Activated T-cell treated with anti-CD3 and anti-CD28 coated beads, Interleukin-2, amount 50 U/mL, for 4 hours (primary cell): ENCODE measurements at regions not wholly inside any gene's neighbourhood (a gene's known extent, or its start where the extent isn't known, plus 50 kb on each side); places are given as distances from the start of the nearest gene placed in this dataset.
"Not testable (repeated sequence)": the region's sequence is repeated elsewhere in the genome, so short reads cannot be mapped to it uniquely, and the experiment has no call there.

Experiments used
- ATAC-seq, 2 donors: fragments of 200-7000 bp; cut with Tn5 transposase; one replicate each; pipeline ENCODE4 v1.10.0; 2021
- DNase-seq: peaks from one replicate; pipeline ENCODE4 v3.0.0-alpha.2; 2020
- H3K27me3 Mint-ChIP-seq: one replicate; pipeline ENCODE4 v1.8.0; 2021; ENCODE audit warnings: low read depth, mixed read lengths
- H3K36me3 Mint-ChIP-seq: one replicate; pipeline ENCODE4 v1.8.0; 2022; ENCODE audit warnings: mixed read lengths; ENCODE audit not compliant: insufficient read depth
- H3K4me1 Mint-ChIP-seq: one replicate; pipeline ENCODE4 v1.8.0; 2021; ENCODE audit warnings: low read depth, mixed read lengths
- H3K4me3 Mint-ChIP-seq: one replicate; pipeline ENCODE4 v1.8.0; 2021; ENCODE audit warnings: mild to moderate bottlenecking, moderate library complexity, mixed read lengths
- H3K9me3 Mint-ChIP-seq: one replicate; pipeline ENCODE4 v1.8.0; 2021; ENCODE audit warnings: mixed read lengths

GRCh38 chr10:8305876-8306652 lies 251.6 kb downstream of the GATA3 start:
- no peak for ATAC-seq
- DNase-seq = no peak
- H3K27me3 Mint-ChIP-seq = peaks cover 4% of the 10 kb centered on the region
- H3K4me3 Mint-ChIP-seq = no peak overlapping the region
- peaks cover 4% of the 10 kb centered on the region for H3K4me1 Mint-ChIP-seq
- no peaks in the 10 kb centered on the region for H3K36me3 Mint-ChIP-seq
- H3K9me3 Mint-ChIP-seq = no peaks in the 10 kb centered on the region

- Mint-ChIP-seq H3K4me3 (no peak overlapping the region), H3K27me3 (peaks cover 4% of the 10 kb centered on the region), H3K4me1 (peaks cover 5% of the 10 kb centered on the region), H3K9me3 (no peaks in the 10 kb centered on the region), H3K36me3 (no peaks in the 10 kb centered on the region)
- no peak for DNase-seq
- peak in 1 of 2 donors; percentile 14 for ATAC-seq
Measured at GRCh38 chr10:8306685-8307364, 252.3 kb downstream of the GATA3 start.

DNA sequence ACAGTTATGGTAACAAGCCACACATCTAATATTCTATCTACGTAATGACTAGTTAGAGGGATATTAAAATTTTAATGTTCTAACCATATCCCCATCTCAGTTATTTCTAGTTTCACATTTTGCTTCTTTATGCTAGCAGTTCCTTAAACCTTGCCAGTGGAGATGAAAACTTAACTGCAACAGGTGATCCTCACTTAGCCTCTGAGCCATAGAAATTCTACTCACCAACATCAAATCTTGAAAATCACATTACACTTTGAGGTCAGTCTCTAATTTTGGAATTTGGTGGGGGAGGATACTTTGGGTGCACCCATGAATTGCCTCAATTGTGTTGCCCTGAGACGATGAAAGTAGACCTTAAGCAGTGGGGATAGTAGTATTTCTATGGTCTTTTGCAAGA lies 256.4 kb downstream of the GATA3 start:
- ATAC-seq (no peak), DNase-seq (no peak)
- no peak overlapping the region for H3K4me3 Mint-ChIP-seq
- no peaks in the 10 kb centered on the region for H3K9me3 Mint-ChIP-seq
- H3K4me1 Mint-ChIP-seq = peaks cover 14% of the 10 kb centered on the region
- no peaks in the 10 kb centered on the region for H3K27me3 Mint-ChIP-seq
- no peaks in the 10 kb centered on the region for H3K36me3 Mint-ChIP-seq

- Mint-ChIP-seq H3K36me3 (no peaks in the 10 kb centered on the region), H3K4me1 (peaks cover 17% of the 10 kb centered on the region), H3K27me3 (no peaks in the 10 kb centered on the region), H3K9me3 (no peaks in the 10 kb centered on the region), H3K4me3 (no peak overlapping the region)
- DNase-seq (no peak), ATAC-seq (no peak)
Measured at GRCh38 chr10:8311526-8312070, 257.1 kb downstream of the GATA3 start.

DNA sequence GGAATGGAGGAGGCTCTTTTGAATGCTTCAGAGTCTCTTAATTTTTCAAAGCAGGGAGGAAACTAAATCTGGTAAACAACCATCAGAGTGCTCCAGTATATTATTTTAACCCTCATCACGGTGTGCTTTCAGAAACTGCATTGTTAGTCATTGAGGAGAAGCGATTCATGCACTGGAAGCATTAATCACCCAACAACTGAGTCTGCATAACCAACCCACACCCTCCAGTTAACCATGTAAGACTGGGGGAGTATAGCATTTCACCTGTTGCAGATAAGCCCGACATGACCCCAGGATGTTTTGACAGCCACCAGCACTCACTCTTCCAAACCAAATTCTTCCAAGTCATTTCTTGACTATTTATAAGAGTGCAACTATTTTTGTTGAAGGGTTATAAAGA lies 257.6 kb downstream of the GATA3 start:
- Mint-ChIP-seq H3K27me3 (no peaks in the 10 kb centered on the region), H3K36me3 (no peaks in the 10 kb centered on the region), H3K4me1 (peaks cover 16% of the 10 kb centered on the region), H3K9me3 (no peaks in the 10 kb centered on the region), H3K4me3 (no peak overlapping the region)
- ATAC-seq (peak; percentile 82 to 86), DNase-seq (no peak)

DNA sequence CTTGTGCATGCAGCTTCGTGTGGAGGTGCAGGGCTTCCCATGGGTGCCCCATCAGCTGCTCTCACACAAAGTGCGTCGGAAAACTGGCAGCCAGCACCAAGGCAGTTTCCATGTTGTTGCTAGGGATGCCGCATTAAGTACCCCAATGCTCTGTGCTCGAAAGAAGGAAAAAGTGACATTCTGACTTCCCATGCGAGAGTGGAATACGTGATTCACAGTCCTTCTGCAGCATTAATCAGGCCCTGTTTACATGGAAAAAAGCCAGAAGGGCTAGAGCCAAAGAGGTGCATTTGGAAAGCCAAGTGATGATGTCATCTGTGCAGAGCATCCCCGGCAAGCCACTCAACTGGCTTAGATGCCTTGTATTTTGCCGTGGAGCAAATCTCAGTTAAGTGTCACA lies 258.3 kb downstream of the GATA3 start:
- H3K9me3 Mint-ChIP-seq = no peaks in the 10 kb centered on the region
- H3K4me1 Mint-ChIP-seq = peaks cover 13% of the 10 kb centered on the region
- H3K4me3 Mint-ChIP-seq = no peak overlapping the region
- DNase-seq (no peak), ATAC-seq (no peak)
- no peaks in the 10 kb centered on the region for H3K27me3 Mint-ChIP-seq
- no peaks in the 10 kb centered on the region for H3K36me3 Mint-ChIP-seq

GRCh38 chr10:8314486-8314885 lies 260.0 kb downstream of the GATA3 start:
- H3K4me3 Mint-ChIP-seq = no peak overlapping the region
- ATAC-seq (no peak), DNase-seq (no peak)
- H3K9me3 Mint-ChIP-seq = no peaks in the 10 kb centered on the region
- H3K4me1 Mint-ChIP-seq = peaks cover 13% of the 10 kb centered on the region
- no peaks in the 10 kb centered on the region for H3K36me3 Mint-ChIP-seq
- H3K27me3 Mint-ChIP-seq = no peaks in the 10 kb centered on the region

- peaks cover 13% of the 10 kb centered on the region for H3K4me1 Mint-ChIP-seq
- H3K4me3 Mint-ChIP-seq = no peak overlapping the region
- H3K27me3 Mint-ChIP-seq = no peaks in the 10 kb centered on the region
- ATAC-seq (peak; percentile 60 to 62), DNase-seq (no peak)
- no peaks in the 10 kb centered on the region for H3K9me3 Mint-ChIP-seq
- H3K36me3 Mint-ChIP-seq = no peaks in the 10 kb centered on the region
Measured at GRCh38 chr10:8315619-8316021, 261.1 kb downstream of the GATA3 start.

DNA sequence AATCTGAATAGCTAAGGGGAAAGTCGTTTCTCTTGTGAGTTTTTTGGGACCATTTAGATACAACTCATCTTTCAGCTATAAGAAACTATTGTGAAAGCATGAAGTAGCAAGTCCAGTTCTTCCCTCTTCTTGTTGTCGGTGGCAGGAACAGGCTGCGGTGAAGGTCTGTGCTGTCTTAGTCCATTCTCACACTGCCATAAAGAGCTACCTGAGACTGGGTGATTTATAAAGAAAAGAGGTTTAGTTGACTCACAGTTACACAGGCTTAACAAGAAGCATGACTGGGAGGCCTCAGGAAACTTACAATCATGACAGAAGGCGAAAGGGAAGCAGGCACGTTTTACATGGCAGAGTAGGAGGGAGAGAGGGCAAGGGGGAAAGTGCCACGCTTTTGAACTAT lies 261.8 kb downstream of the GATA3 start:
- Mint-ChIP-seq H3K4me1 (peaks cover 13% of the 10 kb centered on the region), H3K27me3 (no peaks in the 10 kb centered on the region), H3K4me3 (no peak overlapping the region), H3K36me3 (no peaks in the 10 kb centered on the region), H3K9me3 (no peaks in the 10 kb centered on the region)
- no peak for DNase-seq
- peak in 1 of 2 donors; percentile 23 for ATAC-seq

GRCh38 chr10:8318429-8318828 lies 263.9 kb downstream of the GATA3 start:
- not testable (repeated sequence) for DNase-seq, H3K36me3 Mint-ChIP-seq, ATAC-seq, H3K4me3 Mint-ChIP-seq, H3K27me3 Mint-ChIP-seq, H3K4me1 Mint-ChIP-seq, H3K9me3 Mint-ChIP-seq

- peaks cover 8% of the 10 kb centered on the region for H3K4me1 Mint-ChIP-seq
Measured at GRCh38 chr10:8318956-8319355, 264.5 kb downstream of the GATA3 start.

GRCh38 chr10:8319704-8320103 lies 265.2 kb downstream of the GATA3 start:
- Mint-ChIP-seq H3K9me3 (no peaks in the 10 kb centered on the region), H3K4me3 (no peak overlapping the region), H3K4me1 (peaks cover 9% of the 10 kb centered on the region), H3K36me3 (no peaks in the 10 kb centered on the region), H3K27me3 (no peaks in the 10 kb centered on the region)
- DNase-seq (no peak), ATAC-seq (no peak)

More at GRCh38 chr10:8318956-8319355, 264.5 kb downstream of the GATA3 start:
- ATAC-seq (no peak), DNase-seq (no peak)
- H3K9me3 Mint-ChIP-seq = no peaks in the 10 kb centered on the region
- H3K4me3 Mint-ChIP-seq = no peak overlapping the region
- H3K36me3 Mint-ChIP-seq = no peaks in the 10 kb centered on the region
- H3K27me3 Mint-ChIP-seq = no peaks in the 10 kb centered on the region

DNA sequence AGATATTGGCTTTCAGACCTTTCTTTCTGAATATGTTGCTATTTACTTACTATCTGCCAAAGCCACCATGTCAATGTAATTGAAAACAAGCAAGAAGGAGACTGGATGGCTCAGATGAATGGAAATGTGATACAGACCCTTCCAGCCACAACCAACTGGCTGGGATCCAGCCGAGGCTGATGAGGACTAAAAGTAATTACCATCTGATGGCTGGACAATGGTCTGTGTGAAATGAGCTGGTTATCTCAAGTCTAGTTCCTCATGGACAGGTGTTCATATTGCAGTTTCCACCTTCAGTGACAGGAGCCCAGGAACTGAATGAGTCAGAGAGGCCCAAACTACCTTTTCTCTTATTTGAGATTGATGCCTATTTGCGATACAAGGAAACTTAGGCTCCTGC lies 267.5 kb downstream of the GATA3 start:
- DNase-seq (no peak), ATAC-seq (no peak)
- Mint-ChIP-seq H3K4me3 (no peak overlapping the region), H3K4me1 (peaks cover 22% of the 10 kb centered on the region), H3K9me3 (no peaks in the 10 kb centered on the region), H3K36me3 (no peaks in the 10 kb centered on the region), H3K27me3 (no peaks in the 10 kb centered on the region)

DNA sequence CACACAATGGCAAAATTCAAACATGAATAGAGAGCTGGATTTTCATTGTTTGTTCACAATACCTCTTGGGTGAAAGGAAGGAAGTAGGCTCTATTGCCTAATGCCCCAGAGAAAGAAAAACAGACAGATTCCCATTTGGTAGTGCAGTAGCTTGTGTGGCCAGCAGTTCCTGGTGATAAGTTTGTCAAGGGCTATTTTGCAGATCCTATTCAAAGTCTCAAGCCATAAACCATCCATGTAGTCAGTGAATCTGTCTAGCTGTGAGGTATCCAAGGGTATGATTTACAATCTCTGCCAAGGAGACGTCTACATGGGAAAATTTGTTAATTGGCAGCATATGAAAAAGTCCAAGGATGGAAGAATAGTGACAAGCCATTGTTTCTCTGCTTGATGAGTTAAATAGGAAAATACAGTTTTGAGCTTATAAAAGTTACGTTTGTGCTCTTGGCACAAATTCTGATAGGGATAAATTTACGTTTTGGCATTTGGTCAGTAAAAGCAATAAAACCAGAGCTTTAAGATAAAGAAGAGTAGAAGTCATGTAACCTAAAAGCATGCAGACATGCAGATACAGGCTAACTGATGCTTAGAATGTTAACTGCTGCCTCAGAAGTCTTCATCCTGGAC lies 269.1 kb downstream of the GATA3 start:
- Mint-ChIP-seq H3K36me3 (no peaks in the 10 kb centered on the region), H3K9me3 (no peaks in the 10 kb centered on the region), H3K27me3 (no peaks in the 10 kb centered on the region), H3K4me1 (peaks cover 22% of the 10 kb centered on the region), H3K4me3 (no peak overlapping the region)
- ATAC-seq (no peak), DNase-seq (no peak)
